NCI-H1436 treated with DMSO at 0.1 percent for 48 hours (cell line): ENCODE measurements at regions not wholly inside any gene's neighbourhood (a gene's known extent, or its start where the extent isn't known, plus 50 kb on each side); places are given as distances from the start of the nearest gene placed in this dataset.
"Not testable (repeated sequence)": the region's sequence is repeated elsewhere in the genome, so short reads cannot be mapped to it uniquely, and the experiment has no call there.

Source experiments
- DNase-seq: peaks from one replicate; lab custom pipeline; 2025; lab: John Stamatoyannopoulos, UW

DNA sequence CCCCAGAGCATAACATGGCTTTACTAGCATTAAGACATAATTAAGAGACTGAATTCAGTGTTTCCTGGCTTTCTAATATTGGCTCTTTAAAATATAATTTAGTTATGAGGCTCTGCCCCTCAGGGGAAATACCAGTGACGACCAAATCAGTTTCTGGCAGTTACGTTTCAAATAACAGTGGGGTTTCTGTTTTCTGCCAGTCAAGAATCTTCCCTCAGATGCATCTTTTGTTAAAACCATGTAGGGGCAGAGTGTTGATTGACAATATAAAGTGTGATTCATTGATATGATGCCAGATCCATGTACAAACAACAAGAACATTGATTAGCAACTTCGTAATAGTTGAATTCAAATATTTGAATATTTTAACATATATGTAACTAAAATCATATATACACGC lies 1169.7 kb downstream of the DIAPH3 start:
- DNase-seq = no peak

- DNase-seq = no peak
Measured at GRCh38 chr13:58994777-58995176, 1169.0 kb downstream of the DIAPH3 start.

DNA sequence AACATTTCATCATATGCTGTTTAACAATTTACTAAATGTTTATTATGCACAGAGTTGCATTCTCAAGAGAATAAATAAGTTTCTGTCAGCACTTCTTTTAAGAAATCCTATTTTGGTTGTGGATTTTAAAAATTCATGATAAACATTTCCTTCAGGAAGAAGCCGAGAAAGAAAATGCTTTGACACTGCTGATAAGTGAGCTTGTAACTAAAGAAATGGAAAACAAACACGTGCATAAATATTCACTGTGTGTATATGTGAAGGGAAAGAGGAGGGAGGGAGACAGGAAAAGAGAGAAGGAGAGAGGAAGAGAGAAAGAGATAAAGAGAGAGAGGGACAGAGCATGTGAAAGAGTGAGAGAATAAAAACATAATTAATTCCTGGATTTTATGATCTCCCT lies 1165.0 kb downstream of the DIAPH3 start:
- no peak for DNase-seq

- DNase-seq = no peak
Measured at GRCh38 chr13:58999851-59000250, 1163.9 kb downstream of the DIAPH3 start.

DNA sequence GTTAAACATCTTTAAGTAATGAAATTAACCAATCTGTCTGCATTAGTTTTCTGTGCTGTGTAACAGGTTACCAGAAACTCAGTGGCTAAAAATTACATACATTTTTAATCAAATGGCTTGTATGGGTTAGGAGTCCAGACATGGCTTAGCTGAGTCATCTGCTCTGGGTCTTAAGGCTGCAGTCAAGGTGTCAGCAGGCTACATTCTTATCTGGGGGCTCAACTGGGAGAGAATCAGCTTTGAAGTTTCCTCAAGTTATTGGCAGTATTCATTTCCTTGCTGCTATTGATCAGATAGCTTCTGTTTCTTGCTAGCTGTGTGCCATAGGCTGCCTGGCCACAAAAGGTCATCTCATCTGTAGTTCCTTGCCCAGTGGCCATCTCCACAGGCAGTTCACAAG lies 1163.0 kb downstream of the DIAPH3 start:
- DNase-seq = no peak

DNA sequence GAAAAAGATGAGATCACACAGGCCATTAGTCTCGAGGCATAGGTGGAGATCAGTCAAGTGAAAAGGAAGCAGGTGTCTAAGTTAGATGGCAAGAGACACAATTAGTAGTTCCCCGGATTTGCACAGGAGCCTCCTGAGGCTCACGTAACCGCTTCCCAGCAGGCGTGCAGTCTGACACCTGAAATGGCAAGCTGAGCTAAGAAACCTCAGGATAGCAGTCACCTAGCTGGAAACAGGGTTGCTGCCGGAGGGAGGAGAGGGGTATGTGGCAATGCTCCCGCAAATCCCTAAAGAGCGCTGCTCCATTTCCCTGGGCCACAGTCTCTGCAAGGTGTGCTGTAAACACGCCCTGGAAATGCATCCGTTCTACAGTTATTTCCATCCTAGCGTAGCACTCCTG lies 1151.0 kb downstream of the DIAPH3 start:
- no peak for DNase-seq

DNA sequence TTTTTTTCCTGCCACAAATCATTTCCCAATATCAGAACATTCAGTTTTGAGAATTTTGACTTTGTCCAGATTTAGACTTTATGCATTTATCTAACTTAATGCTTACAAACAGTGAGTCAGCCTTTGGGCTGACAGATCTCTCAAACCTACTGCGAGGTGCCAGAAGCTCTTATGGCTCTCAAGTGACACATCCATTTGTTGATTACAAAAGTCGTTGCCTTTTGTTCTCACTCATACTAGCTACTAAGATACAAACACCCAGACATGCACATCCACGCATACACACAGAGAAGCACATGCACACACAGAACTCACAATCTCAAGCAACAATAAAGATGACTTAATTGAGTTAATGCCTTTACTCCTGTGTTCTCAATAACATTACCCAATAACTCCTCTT lies 1147.5 kb downstream of the DIAPH3 start:
- no peak for DNase-seq

GRCh38 chr13:59024434-59024833 lies 1139.3 kb downstream of the DIAPH3 start:
- DNase-seq = no peak

DNA sequence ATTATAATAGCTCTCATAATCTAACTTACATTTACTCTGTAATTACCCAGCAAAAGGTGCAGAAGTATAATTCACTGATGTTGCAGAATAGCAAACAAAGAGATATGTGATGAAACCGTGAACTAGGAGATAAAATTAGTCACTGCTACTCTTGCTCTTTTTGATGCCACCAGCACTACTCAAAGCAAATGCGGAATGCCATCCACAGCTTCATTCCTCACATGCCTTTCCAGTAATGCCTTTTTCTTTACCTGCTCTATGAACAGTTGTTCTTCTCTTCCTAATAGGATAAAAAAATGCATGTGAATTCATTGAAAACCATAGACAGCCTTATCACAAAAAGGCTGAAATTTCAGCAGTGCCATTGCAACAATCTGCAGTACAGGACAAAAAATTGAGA lies 1129.5 kb downstream of the DIAPH3 start:
- DNase-seq = no peak

DNA sequence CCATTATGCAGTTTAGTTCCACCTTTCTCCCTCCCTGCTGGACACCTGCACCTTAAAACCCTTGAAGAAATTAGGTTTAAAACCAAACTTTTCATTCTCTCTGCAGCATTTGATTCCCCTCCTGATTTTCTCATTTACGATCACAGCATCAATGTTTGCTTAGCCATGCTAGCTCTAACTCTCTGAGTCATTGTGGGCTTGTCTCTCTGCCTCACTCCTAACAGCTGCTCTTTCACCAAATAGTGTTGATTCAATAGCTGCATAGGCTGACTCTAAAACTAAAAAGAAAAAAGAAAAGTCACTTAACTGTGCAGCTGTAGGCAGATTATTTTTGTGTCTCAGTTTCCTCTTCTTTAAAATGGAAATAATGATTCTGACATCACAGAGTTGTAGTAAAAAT lies 1124.9 kb downstream of the DIAPH3 start:
- DNase-seq = peak; percentile 13

DNA sequence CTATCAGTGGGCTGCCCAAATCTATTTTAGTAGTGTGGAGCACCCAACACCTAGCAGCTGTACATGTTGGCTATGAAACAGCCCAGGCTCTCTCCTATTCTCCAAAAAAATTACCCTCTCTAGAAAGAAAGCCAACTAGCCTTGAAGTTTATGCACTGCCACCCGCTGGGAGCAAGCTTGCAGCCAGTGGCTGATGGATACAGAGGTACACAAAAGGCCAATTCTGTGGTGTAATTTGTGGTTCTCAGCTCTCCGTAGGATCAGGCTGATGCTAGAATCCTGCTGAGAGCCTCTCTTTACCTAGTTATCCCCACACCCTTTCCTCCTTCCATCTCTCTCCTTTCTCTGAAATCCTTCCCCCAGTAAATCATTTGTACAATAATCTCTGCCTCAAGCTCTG lies 1120.7 kb downstream of the DIAPH3 start:
- DNase-seq = no peak

DNA sequence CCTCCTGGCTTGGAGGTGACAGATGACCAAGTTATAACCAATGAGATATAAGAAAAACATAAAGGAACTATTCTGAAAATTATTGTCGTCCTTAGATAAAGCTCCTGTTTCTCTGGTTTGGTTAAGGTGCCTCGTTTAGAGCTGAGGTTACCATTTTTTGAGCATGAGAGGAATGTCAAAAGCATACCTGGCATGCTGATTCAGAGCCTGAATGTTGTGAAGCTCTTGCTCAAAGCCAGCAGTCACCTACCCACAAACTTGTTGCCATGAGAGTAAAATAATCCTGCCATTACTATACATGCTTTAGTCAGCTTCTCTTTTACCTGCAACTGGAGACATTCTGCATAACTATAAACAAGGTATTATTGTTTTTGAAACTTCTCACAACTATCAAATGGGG lies 1116.2 kb downstream of the DIAPH3 start:
- DNase-seq = no peak

GRCh38 chr13:59061621-59062020 lies 1102.1 kb downstream of the DIAPH3 start:
- no peak for DNase-seq

- DNase-seq = no peak
Measured at GRCh38 chr13:59064042-59064441, 1099.7 kb downstream of the DIAPH3 start.

GRCh38 chr13:59076386-59076785 lies 1087.3 kb downstream of the DIAPH3 start:
- not testable (repeated sequence) for DNase-seq

DNA sequence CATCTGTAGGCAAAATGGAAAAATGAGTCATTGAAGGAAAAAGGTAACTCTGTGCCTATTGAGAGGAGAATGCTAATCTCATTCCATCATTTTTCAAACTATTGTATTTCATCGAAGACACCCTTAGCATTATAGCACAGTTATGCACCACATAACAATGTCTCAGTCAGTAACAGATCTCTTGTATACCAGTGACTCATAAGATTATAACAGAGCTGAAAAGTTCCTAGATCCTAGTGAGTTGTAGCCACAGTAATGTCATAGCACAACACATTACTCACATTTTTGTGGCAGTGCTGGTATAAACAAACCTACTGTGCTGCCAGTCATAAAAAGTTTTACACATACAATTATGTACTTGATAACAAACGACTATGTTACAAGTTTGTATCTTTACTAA lies 1077.6 kb downstream of the DIAPH3 start:
- no peak for DNase-seq

- DNase-seq = no peak
Measured at GRCh38 chr13:59088716-59089115, 1075.0 kb downstream of the DIAPH3 start.

DNA sequence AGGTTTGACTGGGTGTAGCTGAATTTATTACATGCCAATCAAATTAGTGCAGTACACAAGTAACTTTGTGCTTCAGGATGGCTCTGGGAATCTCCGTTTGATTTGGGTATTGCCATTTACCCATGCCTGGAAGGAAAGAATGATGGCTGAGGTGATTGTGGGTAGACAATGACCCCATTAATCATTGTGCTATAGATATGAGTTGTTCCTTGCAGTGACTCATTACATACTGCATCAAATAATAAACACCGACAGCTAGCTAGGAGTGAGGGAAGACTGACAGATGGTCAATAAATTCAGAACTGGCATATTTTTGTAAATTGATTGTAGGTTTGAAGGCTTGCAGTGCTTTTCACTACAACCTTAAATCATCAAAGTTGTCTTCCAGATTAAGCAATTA lies 1069.5 kb downstream of the DIAPH3 start:
- DNase-seq = no peak

GRCh38 chr13:59099182-59099974 lies 1064.3 kb downstream of the DIAPH3 start:
- DNase-seq = no peak

DNA sequence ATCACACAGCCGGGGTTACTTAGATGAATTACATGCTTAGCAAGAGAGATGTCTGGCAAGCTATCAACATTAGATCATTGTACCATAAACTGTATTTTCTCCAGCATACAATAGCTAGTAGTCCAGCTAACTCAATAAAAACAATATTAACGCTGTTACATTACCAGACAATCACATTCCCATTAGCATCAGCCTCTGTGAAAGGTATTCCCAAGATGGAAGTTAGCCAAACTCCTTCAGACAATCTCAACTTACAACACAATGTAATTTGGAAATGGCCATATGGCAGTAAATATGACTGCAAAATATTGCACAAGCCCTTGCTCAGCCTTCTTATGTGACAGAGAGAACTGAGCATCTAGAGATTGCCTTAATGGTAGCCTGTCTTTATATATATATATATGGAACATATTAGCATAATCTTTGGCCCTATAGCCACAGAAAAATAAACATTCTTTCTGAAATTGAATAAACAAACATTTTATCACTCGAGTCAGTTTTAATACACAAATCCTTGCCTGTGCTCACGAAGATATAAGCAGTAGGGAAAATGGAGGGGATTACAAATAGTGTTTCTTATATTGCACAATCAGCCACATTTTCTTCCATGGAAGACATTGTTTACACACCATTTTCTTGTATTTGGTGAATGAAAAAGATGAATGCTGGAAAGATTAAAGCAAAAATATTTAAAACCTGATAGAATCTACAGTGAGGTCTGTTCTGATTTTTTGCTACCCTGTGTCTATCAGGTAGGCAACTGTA lies 1060.5 kb downstream of the DIAPH3 start:
- no peak for DNase-seq

DNA sequence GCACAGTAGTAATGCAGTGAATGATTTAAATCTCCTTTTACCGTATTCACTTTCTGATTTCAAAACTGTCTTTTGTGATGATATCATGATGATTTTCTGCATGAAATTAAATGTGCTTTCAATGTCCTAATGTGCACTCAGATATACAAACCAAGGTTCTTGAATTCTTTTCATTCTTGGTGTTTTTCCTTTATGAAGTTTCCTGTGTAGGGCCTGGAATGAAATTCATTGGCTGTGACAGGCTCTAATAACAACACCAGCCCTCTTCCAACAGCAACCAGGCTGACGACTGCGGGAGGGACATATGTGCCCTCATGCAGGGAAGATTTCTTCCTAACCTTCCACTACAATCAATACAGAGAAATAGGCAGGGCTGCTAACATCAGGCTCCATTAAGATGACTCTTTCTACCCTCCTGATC lies 1052.0 kb downstream of the DIAPH3 start:
- DNase-seq = no peak

- no peak for DNase-seq
Measured at GRCh38 chr13:59112221-59112718, 1051.5 kb downstream of the DIAPH3 start.

GRCh38 chr13:59119475-59119874 lies 1044.3 kb downstream of the DIAPH3 start:
- no peak for DNase-seq
